ENCODE measurements at regions not wholly inside any gene's neighbourhood (a gene's known extent, or its start where the extent isn't known, plus 50 kb on each side); places are given as distances from the start of the nearest gene placed in this dataset.
"Not testable (repeated sequence)": the region's sequence is repeated elsewhere in the genome, so short reads cannot be mapped to it uniquely, and the experiment has no call there.

- DNase-seq (ENCODE audit: low spot score), result no peak
- FAIRE-seq, result no peak
These were observed 69.3 kb upstream of the PRR23C start for GRCh38 chr3:139113993-139114375.

- FAIRE-seq; DNase-seq (ENCODE audit: low spot score): not testable (repeated sequence)
These were observed 71.9 kb upstream of the PRR23C start for GRCh38 chr3:139116631-139117030.

- DNase-seq (ENCODE audit: low spot score) (no peak), FAIRE-seq (no peak)
These were observed 72.5 kb upstream of the PRR23C start for GRCh38 chr3:139117136-139117675.

GRCh38 chr3:139117883-139118760, 73.4 kb upstream of the PRR23C start:
- no peak for FAIRE-seq

GRCh38 chr3:139118835-139119234, 74.1 kb upstream of the PRR23C start:
- FAIRE-seq (no peak), DNase-seq (ENCODE audit: low spot score) (no peak)

More at GRCh38 chr3:139117883-139118760, 73.4 kb upstream of the PRR23C start:
- no peak for DNase-seq (ENCODE audit: low spot score)

GRCh38 chr3:139119331-139120025, 74.8 kb upstream of the PRR23C start:
- DNase-seq (ENCODE audit: low spot score) (no peak), FAIRE-seq (no peak)

GRCh38 chr3:139120086-139121056, 75.7 kb upstream of the PRR23C start:
- FAIRE-seq (no peak), DNase-seq (ENCODE audit: low spot score) (no peak)

- no peak for DNase-seq (ENCODE audit: low spot score)
These were observed 77.0 kb upstream of the PRR23C start for GRCh38 chr3:139121513-139122220.

GRCh38 chr3:139122221-139122581, 77.5 kb upstream of the PRR23C start:
- FAIRE-seq, result no peak
- DNase-seq (ENCODE audit: low spot score), result no peak

More at GRCh38 chr3:139121513-139122220, 77.0 kb upstream of the PRR23C start:
- FAIRE-seq, result no peak

- no peak for FAIRE-seq
These were observed 77.9 kb upstream of the PRR23C start for GRCh38 chr3:139122612-139123011.

GRCh38 chr3:139123377-139124095, 78.8 kb upstream of the PRR23C start:
- no peak for FAIRE-seq
- no peak for DNase-seq (ENCODE audit: low spot score)

More at GRCh38 chr3:139122612-139123011, 77.9 kb upstream of the PRR23C start:
- DNase-seq (ENCODE audit: low spot score), result no peak

GRCh38 chr3:139124197-139124596, 79.5 kb upstream of the PRR23C start:
- no peak for DNase-seq (ENCODE audit: low spot score)
- no peak for FAIRE-seq

- no peak for DNase-seq (ENCODE audit: low spot score)
These were observed 82.4 kb upstream of the PRR23C start for GRCh38 chr3:139127101-139127500.

GRCh38 chr3:139127629-139128028, 82.9 kb upstream of the PRR23C start:
- not testable (repeated sequence) for DNase-seq (ENCODE audit: low spot score)

More at GRCh38 chr3:139127101-139127500, 82.4 kb upstream of the PRR23C start:
- FAIRE-seq, result no peak

GRCh38 chr3:139128803-139129202, 84.1 kb upstream of the PRR23C start:
- DNase-seq (ENCODE audit: low spot score) (no peak), FAIRE-seq (no peak)

More at GRCh38 chr3:139127629-139128028, 82.9 kb upstream of the PRR23C start:
- FAIRE-seq, result not testable (repeated sequence)

GRCh38 chr3:139129892-139130291, 85.2 kb upstream of the PRR23C start:
- FAIRE-seq (no peak), DNase-seq (ENCODE audit: low spot score) (no peak)

GRCh38 chr3:139130390-139131140, 85.9 kb upstream of the PRR23C start:
- no peak for DNase-seq (ENCODE audit: low spot score)
- no peak for FAIRE-seq

GRCh38 chr3:139131951-139132350, 87.3 kb upstream of the PRR23C start:
- DNase-seq (ENCODE audit: low spot score), result no peak
- no peak for FAIRE-seq

- FAIRE-seq, result no peak
- no peak for DNase-seq (ENCODE audit: low spot score)
These were observed 88.3 kb upstream of the PRR23C start for GRCh38 chr3:139132976-139133375.

Data from urothelium cell line (cell line).